Astrocyte (in vitro differentiated cells and primary cell): ENCODE measurements at regions not wholly inside any gene's neighbourhood (a gene's known extent, or its start where the extent isn't known, plus 50 kb on each side); places are given as distances from the start of the nearest gene placed in this dataset.

Experiments used
- CTCF ChIP-seq: IDR thresholded peaks from 2 replicates; pipeline ENCODE4 v1.5.1; 2011; ENCODE audit warnings: low read depth, mild to moderate bottlenecking, inconsistent platforms, low read length, moderate library complexity; ENCODE audit not compliant: insufficient read depth
- EZH2 ChIP-seq: IDR thresholded peaks from 2 replicates; pipeline ENCODE4 v1.6.1; 2012; ENCODE audit warnings: mild to moderate bottlenecking, low read length, inconsistent platforms; ENCODE audit not compliant: insufficient read depth

DNA sequence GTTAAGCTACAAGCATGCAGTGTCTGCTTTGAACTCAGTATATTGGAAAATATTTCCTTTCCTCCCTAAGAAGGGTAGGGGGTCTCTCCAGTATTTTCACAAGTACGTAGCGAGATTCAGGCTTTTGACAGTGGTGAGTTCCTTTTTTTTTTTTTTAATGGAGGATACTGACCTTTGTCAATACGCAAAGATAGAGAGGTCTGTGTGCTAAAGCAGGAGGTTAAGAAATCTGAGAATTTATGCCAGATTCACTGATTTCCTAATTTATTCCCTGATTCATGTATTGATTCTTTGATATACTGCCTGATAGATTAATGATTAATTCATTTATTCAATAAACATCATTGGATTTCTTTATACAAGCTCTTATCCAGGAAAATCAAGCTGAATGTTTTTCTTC is 106.7 kb upstream of the CADM1 start:
- no peak for TF ChIP-seq CTCF
- no peak for TF ChIP-seq EZH2
